NB4 (cell line): ENCODE measurements at regions not wholly inside any gene's neighbourhood (a gene's known extent, or its start where the extent isn't known, plus 50 kb on each side); places are given as distances from the start of the nearest gene placed in this dataset.

ENCODE experiments used
- POLR2A ChIP-seq: IDR thresholded peaks from 2 replicates; pipeline ENCODE4 v1.6.1; 2011; ENCODE audit warnings: mild to moderate bottlenecking; ENCODE audit not compliant: insufficient read length; ENCODE audit errors: extremely low read depth
- TF ChIP-seq, protein P1 (sequence below): IDR thresholded peaks from one replicate; pipeline ENCODE4 v1.5.1; 2012; ENCODE audit warnings: low read depth, low read length
- TF ChIP-seq, protein P2 (sequence below): IDR thresholded peaks from 2 replicates; pipeline ENCODE4 v1.6.1; 2011; ENCODE audit warnings: low read depth, low read length

DNA sequence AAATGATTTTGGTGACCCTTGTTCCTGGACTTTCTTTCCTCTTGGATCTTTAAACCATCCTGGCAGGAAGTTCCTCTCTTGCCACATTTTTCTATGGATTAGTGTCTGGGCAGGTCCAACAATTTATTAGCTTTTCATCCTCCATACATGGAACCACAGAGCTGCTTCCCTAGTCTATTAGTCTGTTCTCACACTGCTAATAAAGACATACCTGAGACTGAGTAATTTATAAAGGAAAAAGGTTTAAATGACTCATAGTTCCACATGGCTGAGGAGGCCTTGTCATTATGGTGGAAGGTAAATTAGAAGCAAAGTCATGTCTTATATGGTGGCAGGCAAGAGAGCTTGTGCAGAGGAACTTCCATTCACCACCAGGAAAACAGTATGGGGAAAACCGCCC, 122.9 kb downstream of the DDX1 start:
- TF ChIP-seq, protein P1, sequence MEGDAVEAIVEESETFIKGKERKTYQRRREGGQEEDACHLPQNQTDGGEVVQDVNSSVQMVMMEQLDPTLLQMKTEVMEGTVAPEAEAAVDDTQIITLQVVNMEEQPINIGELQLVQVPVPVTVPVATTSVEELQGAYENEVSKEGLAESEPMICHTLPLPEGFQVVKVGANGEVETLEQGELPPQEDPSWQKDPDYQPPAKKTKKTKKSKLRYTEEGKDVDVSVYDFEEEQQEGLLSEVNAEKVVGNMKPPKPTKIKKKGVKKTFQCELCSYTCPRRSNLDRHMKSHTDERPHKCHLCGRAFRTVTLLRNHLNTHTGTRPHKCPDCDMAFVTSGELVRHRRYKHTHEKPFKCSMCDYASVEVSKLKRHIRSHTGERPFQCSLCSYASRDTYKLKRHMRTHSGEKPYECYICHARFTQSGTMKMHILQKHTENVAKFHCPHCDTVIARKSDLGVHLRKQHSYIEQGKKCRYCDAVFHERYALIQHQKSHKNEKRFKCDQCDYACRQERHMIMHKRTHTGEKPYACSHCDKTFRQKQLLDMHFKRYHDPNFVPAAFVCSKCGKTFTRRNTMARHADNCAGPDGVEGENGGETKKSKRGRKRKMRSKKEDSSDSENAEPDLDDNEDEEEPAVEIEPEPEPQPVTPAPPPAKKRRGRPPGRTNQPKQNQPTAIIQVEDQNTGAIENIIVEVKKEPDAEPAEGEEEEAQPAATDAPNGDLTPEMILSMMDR = no peak
- TF ChIP-seq POLR2A = no peak
- TF ChIP-seq, protein P2, sequence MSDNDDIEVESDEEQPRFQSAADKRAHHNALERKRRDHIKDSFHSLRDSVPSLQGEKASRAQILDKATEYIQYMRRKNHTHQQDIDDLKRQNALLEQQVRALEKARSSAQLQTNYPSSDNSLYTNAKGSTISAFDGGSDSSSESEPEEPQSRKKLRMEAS = no peak
